Nephron progenitor cell (in vitro differentiated cells): ENCODE measurements at regions not wholly inside any gene's neighbourhood (a gene's known extent, or its start where the extent isn't known, plus 50 kb on each side); places are given as distances from the start of the nearest gene placed in this dataset.

Experiments
- DNase-seq: peaks from one replicate; pipeline ENCODE4 v3.0.0; 2021
- H3K27ac Mint-ChIP-seq: 2 replicates; pipeline ENCODE4 v1.8.0; 2021; ENCODE audit warnings: mild to moderate bottlenecking, moderate library complexity, mixed read lengths
- H3K27me3 Mint-ChIP-seq: 2 replicates; pipeline ENCODE4 v1.8.0; 2021; ENCODE audit warnings: mild to moderate bottlenecking, low read depth, mixed read lengths; ENCODE audit not compliant: poor library complexity
- H3K36me3 Mint-ChIP-seq: 2 replicates; pipeline ENCODE4 v1.8.0; 2021; ENCODE audit warnings: low read depth, mixed read lengths
- H3K4me1 Mint-ChIP-seq: 2 replicates; pipeline ENCODE4 v1.8.0; 2021; ENCODE audit warnings: mixed read lengths
- H3K4me3 Mint-ChIP-seq: 2 replicates; pipeline ENCODE4 v1.8.0; 2021; ENCODE audit warnings: mild to moderate bottlenecking, moderate library complexity, mixed read lengths
- H3K9me3 Mint-ChIP-seq: 2 replicates; pipeline ENCODE4 v1.8.0; 2021; ENCODE audit warnings: mild to moderate bottlenecking, moderate library complexity, mixed read lengths
- TF ChIP-seq, protein P1 (sequence below): fragments of 200-600 bp; sonication (generic); IDR thresholded peaks from 2 replicates; pipeline ENCODE4 v1.5.0; 2021; ENCODE audit warnings: antibody characterized with exemption

DNA sequence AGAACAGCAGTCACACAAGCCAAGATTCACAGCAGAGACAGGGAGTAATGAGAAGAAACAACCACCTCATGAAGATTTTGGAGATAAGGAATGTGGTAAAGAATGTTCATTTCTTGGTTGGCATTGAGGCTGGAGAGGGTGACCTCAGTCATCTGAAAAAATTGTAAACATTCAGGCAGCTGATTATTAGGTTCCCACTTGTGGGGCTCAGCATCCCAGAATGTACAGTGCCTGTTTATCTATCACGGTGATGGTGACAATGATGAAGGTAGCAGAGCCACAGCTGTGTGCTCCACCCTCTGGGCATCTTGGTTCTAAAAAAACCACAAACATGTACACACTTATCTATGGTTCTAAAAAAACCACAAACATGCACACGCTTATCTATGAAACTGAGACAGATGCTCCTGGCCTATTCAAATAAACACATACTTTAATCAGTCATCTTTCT lies 143.9 kb upstream of the MOCS2 start:
- H3K27ac Mint-ChIP-seq, result no peak overlapping the region

DNA sequence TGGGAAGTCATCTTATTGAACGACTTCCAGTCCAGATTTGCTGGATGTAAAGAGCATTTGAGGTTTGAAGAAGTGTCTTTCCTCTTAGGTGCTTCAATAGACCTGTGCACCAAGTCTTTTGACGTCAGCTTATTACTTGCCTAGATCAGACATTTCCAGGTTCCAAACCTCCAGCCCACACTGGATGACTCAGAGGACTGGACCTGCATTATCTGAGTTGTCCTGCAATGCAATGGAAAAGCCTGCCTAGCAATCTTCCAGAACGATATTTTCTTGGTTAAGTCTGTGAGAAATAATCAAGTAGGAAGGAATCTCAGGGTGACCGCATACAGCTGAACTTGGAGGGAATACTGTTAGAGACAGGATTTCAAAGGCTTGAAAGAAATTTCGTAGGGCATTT lies 147.2 kb upstream of the MOCS2 start:
- no peaks in the 10 kb centered on the region for H3K27me3 Mint-ChIP-seq
- H3K4me3 Mint-ChIP-seq, result no peak overlapping the region
- H3K4me1 Mint-ChIP-seq, result no peaks in the 10 kb centered on the region
- H3K36me3 Mint-ChIP-seq, result no peaks in the 10 kb centered on the region
- H3K27ac Mint-ChIP-seq, result no peak overlapping the region
- TF ChIP-seq, protein P1, sequence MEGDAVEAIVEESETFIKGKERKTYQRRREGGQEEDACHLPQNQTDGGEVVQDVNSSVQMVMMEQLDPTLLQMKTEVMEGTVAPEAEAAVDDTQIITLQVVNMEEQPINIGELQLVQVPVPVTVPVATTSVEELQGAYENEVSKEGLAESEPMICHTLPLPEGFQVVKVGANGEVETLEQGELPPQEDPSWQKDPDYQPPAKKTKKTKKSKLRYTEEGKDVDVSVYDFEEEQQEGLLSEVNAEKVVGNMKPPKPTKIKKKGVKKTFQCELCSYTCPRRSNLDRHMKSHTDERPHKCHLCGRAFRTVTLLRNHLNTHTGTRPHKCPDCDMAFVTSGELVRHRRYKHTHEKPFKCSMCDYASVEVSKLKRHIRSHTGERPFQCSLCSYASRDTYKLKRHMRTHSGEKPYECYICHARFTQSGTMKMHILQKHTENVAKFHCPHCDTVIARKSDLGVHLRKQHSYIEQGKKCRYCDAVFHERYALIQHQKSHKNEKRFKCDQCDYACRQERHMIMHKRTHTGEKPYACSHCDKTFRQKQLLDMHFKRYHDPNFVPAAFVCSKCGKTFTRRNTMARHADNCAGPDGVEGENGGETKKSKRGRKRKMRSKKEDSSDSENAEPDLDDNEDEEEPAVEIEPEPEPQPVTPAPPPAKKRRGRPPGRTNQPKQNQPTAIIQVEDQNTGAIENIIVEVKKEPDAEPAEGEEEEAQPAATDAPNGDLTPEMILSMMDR, result no peak
- H3K9me3 Mint-ChIP-seq, result no peaks in the 10 kb centered on the region
- DNase-seq, result no peak

More for the DNA sequence above, 143.9 kb upstream of the MOCS2 start:
- TF ChIP-seq, protein P1, result no peak
- peaks cover 11% of the 10 kb centered on the region for H3K4me1 Mint-ChIP-seq
- no peak for DNase-seq
- H3K9me3 Mint-ChIP-seq, result no peaks in the 10 kb centered on the region
- H3K4me3 Mint-ChIP-seq, result no peak overlapping the region
- no peaks in the 10 kb centered on the region for H3K36me3 Mint-ChIP-seq
- H3K27me3 Mint-ChIP-seq, result peaks cover 3% of the 10 kb centered on the region

DNA sequence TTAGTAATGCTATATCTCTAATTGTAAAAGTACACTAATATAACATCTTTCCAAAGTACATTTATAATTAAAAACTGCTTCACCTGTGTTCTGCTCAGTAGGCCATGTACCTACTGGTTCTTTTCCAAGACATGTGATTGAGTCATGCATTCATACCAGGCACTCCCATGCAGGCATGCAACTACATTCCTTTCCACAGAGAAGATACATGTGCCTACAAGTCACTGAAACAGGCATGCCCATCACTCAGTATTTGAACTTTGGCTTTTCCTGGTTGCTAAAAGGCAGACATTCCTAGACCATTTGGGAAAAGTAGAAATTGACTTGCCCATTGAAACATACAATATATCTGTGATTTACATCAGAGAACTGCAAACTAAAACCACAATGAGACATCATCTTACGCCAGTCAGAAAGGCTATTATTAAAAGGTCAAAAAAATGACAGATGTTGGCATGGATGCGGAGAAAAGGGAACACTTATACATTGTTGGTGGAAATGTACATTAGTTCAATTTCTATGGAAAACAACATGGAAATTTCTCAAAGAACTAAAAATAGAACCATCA lies 148.3 kb upstream of the MOCS2 start:
- no peaks in the 10 kb centered on the region for H3K36me3 Mint-ChIP-seq
- H3K4me1 Mint-ChIP-seq, result no peaks in the 10 kb centered on the region
- no peak for DNase-seq
- H3K27me3 Mint-ChIP-seq, result no peaks in the 10 kb centered on the region
- H3K4me3 Mint-ChIP-seq, result no peak overlapping the region
- no peaks in the 10 kb centered on the region for H3K9me3 Mint-ChIP-seq
- TF ChIP-seq, protein P1, result no peak
- H3K27ac Mint-ChIP-seq, result no peak overlapping the region

DNA sequence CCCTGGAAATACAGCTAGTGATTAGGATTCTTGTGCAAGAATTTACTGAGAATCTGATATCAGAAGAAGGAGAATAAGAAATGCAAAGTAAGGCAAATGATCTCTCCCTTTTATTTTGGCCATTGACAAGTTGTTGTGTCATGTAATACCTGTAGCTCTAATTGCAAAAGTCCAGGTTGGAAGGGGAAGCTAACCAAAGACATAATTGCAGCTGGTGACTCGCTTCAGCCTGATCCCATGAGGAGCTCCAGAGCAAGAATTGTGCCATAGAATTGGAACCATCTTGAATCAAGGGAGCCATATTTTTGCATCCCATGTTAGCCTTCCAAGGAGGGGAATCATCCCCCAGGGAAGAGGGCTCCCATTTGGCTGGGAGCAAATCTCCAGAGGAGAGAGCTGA lies 149.6 kb upstream of the MOCS2 start:
- Mint-ChIP-seq H3K9me3 (no peaks in the 10 kb centered on the region), H3K4me3 (no peak overlapping the region), H3K27ac (no peak overlapping the region), H3K36me3 (no peaks in the 10 kb centered on the region), H3K27me3 (no peaks in the 10 kb centered on the region), H3K4me1 (no peaks in the 10 kb centered on the region)
- DNase-seq, result no peak
- TF ChIP-seq, protein P1, result no peak

DNA sequence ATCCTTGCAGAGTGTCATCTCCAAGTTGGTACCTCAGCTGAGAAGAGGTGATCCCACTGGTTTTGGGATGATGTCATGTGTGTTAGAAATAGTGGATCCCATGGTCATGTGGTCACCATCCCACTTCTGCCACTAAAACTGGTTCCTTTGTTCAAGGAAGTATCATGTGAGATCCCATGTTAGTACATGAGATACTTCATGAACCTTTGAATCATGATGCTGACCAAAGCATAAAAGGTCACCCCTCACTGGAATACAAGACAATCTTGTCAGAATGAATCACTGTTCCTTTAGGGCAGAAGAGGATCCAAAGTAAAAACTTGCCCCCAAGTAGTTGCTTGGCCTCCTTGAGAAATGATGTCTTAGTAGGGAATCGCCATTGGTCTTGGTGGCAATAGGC lies 150.9 kb upstream of the MOCS2 start:
- Mint-ChIP-seq H3K27ac (no peak overlapping the region), H3K36me3 (no peaks in the 10 kb centered on the region), H3K4me1 (no peaks in the 10 kb centered on the region), H3K27me3 (no peaks in the 10 kb centered on the region), H3K9me3 (no peaks in the 10 kb centered on the region), H3K4me3 (no peak overlapping the region)
- no peak for DNase-seq
- TF ChIP-seq, protein P1, result no peak

DNA sequence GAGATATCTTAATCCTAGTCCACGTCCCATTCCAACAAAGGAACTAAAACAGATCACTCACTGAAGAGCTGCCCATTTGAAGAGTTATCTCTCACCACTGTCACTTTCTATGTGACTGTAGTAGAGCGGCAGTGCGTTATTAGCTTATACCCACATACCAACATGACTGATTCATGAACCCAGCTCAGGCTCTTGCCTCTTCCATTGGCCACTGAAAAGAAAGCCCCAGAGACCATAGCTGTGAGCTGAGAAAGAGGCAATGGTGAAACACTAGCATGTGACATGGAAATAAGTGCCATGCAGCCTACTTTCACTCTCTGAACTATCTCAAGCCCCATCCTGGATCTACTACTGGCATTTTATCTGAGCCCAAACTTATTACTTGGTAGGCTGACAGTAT lies 151.7 kb upstream of the MOCS2 start:
- Mint-ChIP-seq H3K36me3 (no peaks in the 10 kb centered on the region), H3K27ac (no peak overlapping the region), H3K27me3 (no peaks in the 10 kb centered on the region), H3K4me1 (no peaks in the 10 kb centered on the region), H3K4me3 (no peak overlapping the region), H3K9me3 (no peaks in the 10 kb centered on the region)
- DNase-seq, result no peak
- TF ChIP-seq, protein P1, result no peak
